PC-9 (cell line): ENCODE measurements at regions not wholly inside any gene's neighbourhood (a gene's known extent, or its start where the extent isn't known, plus 50 kb on each side); places are given as distances from the start of the nearest gene placed in this dataset.

ENCODE experiments used
- BruUV-seq: library from RNA; stranded (reverse); fragments of 400-500 nt; replicated peaks from 2 replicates; lab custom pipeline; 2021; lab: Mats Ljungman, UMichigan
- CTCF ChIA-PET: fragments of 300-600 bp; sonication (Branson Sonifier 250); formaldehyde crosslinking; loops from one replicate; lab custom pipeline; 2022; ENCODE audit warnings: antibody characterized with exemption; lab: Charles Lee
- POLR2A ChIA-PET: fragments of 300-600 bp; sonication (Branson Sonifier 250); formaldehyde crosslinking; loops from one replicate; lab custom pipeline; 2022; ENCODE audit warnings: antibody characterized with exemption; ENCODE audit not compliant: unreplicated experiment; lab: Charles Lee
- DNase-seq, 2 experiments: peaks; one replicate each; pipeline versions ENCODE4 v3.0.0 to v3.0.0-alpha.2; 2015 to 2022; ENCODE audit warnings: mixed read lengths in 1 of 2
- H2AFZ ChIP-seq: fragments of 200-600 bp; sonication (generic); 2 replicates; pipeline ENCODE4 v1.8.1; 2017; ENCODE audit warnings: antibody characterized with exemption
- H3F3A ChIP-seq: fragments of 200-600 bp; sonication (generic); 2 replicates; pipeline ENCODE4 v1.8.1; 2017; ENCODE audit warnings: antibody characterized with exemption, mild to moderate bottlenecking, low read depth; ENCODE audit not compliant: insufficient read depth
- H3K27ac ChIP-seq: fragments of 200-600 bp; sonication (generic); 2 replicates; pipeline ENCODE4 v1.6.1; 2016; ENCODE audit warnings: mixed run types
- H3K27me3 ChIP-seq: fragments of 200-600 bp; sonication (generic); 2 replicates; pipeline ENCODE4 v1.6.1; 2016; ENCODE audit warnings: low read depth, mixed run types; ENCODE audit not compliant: insufficient read depth
- H3K36me3 ChIP-seq: fragments of 200-600 bp; sonication (generic); 2 replicates; pipeline ENCODE4 v1.6.1; 2016; ENCODE audit warnings: low read depth, mixed run types
- H3K4me1 ChIP-seq: fragments of 200-600 bp; sonication (generic); replicated peaks from 2 replicates; pipeline ENCODE4 v1.6.1; 2016; ENCODE audit warnings: mixed run types; ENCODE audit not compliant: insufficient read depth
- H3K4me2 ChIP-seq: fragments of 200-600 bp; sonication (generic); 2 replicates; pipeline ENCODE4 v1.6.1; 2017; ENCODE audit warnings: mixed run types
- H3K4me3 ChIP-seq: fragments of 200-600 bp; sonication (generic); 2 replicates; pipeline ENCODE4 v1.6.1; 2016; ENCODE audit warnings: mixed run types
- H3K79me2 ChIP-seq: fragments of 200-600 bp; sonication (generic); 2 replicates; pipeline ENCODE4 v1.6.1; 2017; ENCODE audit warnings: low read depth, mixed run types
- H3K9me2 ChIP-seq: fragments of 200-600 bp; sonication (generic); 2 replicates; pipeline ENCODE4 v1.8.1; 2017; ENCODE audit warnings: mild to moderate bottlenecking; ENCODE audit not compliant: insufficient read depth
- H3K9me3 ChIP-seq: fragments of 200-600 bp; sonication (generic); 2 replicates; pipeline ENCODE4 v1.8.1; 2016; ENCODE audit warnings: low read depth; ENCODE audit not compliant: insufficient read depth
- H4K20me1 ChIP-seq: fragments of 200-600 bp; sonication (generic); 2 replicates; pipeline ENCODE4 v1.8.1; 2017; ENCODE audit not compliant: insufficient read depth
- EZH2 ChIP-seq: fragments of 200-600 bp; sonication (generic); IDR thresholded peaks from 2 replicates; pipeline ENCODE4 v1.8.0; 2017; ENCODE audit warnings: antibody characterized with exemption, low read depth
- intact Hi-C: fragments of 100-400 bp; cut with micrococcal nuclease; formaldehyde crosslinking; loops from one replicate; pipeline ENCODE4 v1.10.0; 2022; ENCODE audit not compliant: unreplicated experiment
- TF ChIP-seq, protein P1 (sequence below): fragments of 200-600 bp; sonication (generic); conservative IDR thresholded peaks from 2 replicates; pipeline ENCODE4 v1.6.1; 2017; ENCODE audit warnings: mixed run types, antibody characterized with exemption, mild to moderate bottlenecking, moderate library complexity

DNA sequence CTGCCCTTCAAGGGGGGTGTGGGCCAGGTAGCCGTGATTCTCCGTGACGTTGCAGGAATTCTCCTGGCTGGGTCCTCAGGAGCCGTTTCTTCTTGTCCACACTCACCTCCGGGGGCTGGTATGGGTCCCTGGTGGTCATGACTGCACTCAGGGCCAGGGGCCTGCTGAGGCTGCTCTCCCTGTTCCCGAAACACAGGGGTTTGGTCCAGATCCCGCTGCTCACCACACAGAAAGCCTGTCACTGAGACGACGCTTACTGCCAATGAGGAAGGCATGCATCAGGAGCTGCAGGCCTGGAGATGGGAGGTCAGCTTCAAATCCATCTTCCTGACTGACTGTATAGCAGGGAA, 160.7 kb downstream of the RTP5 start:
- Histone ChIP-seq H3K4me3 (no peak overlapping the region), H3K9me3 (no peaks in the 10 kb centered on the region), H3K27ac (no peak overlapping the region), H4K20me1 (no peaks in the 10 kb centered on the region), H3K36me3 (no peaks in the 10 kb centered on the region), H2AFZ (no peak overlapping the region), H3K9me2 (no peaks in the 10 kb centered on the region), H3K79me2 (no peaks in the 10 kb centered on the region), H3K4me2 (no peak overlapping the region), H3F3A (no peaks in the 10 kb centered on the region), H3K27me3 (peaks cover 100% of the 10 kb centered on the region), H3K4me1 (no peaks in the 10 kb centered on the region)
- intact Hi-C loops = no loop called here
- DNase-seq = no peak
- CTCF ChIA-PET = no interaction called here
- POLR2A ChIA-PET = no interaction called here
- TF ChIP-seq, protein P1, sequence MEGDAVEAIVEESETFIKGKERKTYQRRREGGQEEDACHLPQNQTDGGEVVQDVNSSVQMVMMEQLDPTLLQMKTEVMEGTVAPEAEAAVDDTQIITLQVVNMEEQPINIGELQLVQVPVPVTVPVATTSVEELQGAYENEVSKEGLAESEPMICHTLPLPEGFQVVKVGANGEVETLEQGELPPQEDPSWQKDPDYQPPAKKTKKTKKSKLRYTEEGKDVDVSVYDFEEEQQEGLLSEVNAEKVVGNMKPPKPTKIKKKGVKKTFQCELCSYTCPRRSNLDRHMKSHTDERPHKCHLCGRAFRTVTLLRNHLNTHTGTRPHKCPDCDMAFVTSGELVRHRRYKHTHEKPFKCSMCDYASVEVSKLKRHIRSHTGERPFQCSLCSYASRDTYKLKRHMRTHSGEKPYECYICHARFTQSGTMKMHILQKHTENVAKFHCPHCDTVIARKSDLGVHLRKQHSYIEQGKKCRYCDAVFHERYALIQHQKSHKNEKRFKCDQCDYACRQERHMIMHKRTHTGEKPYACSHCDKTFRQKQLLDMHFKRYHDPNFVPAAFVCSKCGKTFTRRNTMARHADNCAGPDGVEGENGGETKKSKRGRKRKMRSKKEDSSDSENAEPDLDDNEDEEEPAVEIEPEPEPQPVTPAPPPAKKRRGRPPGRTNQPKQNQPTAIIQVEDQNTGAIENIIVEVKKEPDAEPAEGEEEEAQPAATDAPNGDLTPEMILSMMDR = peak; percentile 43; the same call in 1 of the 2 replicates
- TF ChIP-seq EZH2 = no peak
- BruUV-seq = no TSS peak

GRCh38 chr2:242030858-242031257, 161.3 kb downstream of the RTP5 start:
- no peak for TF ChIP-seq EZH2
- TF ChIP-seq, protein P1 = no peak
- Histone ChIP-seq H3F3A (no peaks in the 10 kb centered on the region), H3K9me2 (no peaks in the 10 kb centered on the region), H3K4me2 (no peak overlapping the region), H3K9me3 (no peaks in the 10 kb centered on the region), H3K27me3 (peaks cover 100% of the 10 kb centered on the region), H3K27ac (no peak overlapping the region), H3K79me2 (no peaks in the 10 kb centered on the region), H3K4me3 (no peak overlapping the region), H2AFZ (no peak overlapping the region), H3K4me1 (no peaks in the 10 kb centered on the region), H3K36me3 (no peaks in the 10 kb centered on the region), H4K20me1 (no peaks in the 10 kb centered on the region)
- no peak for DNase-seq
- CTCF ChIA-PET = interaction anchor here (1.1 kb wide), 1 partner anchor 80 kb away, joined by 3 read pairs; no protein-coding TSS in a partner anchor
- no TSS peak for BruUV-seq
- POLR2A ChIA-PET = no interaction called here
- intact Hi-C loops = no loop called here

DNA sequence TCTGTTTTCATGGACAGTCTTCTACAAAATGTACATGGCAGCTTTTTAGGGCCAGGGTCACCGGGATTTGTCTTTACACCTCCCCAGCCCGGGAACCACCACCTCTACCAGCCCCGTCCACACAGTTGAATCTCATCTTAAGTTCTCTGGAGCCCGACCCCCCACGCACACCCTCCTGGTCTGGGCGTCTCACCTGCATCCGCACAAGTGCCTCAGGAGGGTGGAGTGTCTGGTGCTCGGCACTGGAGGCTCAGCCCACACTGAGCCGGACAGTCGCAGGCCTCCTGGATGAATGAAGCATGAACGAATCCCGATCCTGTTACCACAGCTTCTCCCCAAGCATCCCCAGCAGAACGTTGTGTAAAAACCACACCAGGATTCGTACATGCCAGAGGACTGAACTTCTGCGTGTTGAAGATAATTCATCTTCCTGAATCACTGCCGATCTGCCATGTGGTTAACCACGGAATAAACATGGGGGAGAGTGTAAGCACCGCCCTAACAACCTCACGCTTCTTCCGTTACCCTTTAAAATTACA, 162.0 kb downstream of the RTP5 start:
- no peak overlapping the region for H3K27ac ChIP-seq
- H3K27me3 ChIP-seq = peaks cover 100% of the 10 kb centered on the region
- no peaks in the 10 kb centered on the region for H3K9me3 ChIP-seq
- BruUV-seq = no TSS peak
- no peak overlapping the region for H2AFZ ChIP-seq
- H3K79me2 ChIP-seq = no peaks in the 10 kb centered on the region
- no peaks in the 10 kb centered on the region for H3K9me2 ChIP-seq
- no peak for TF ChIP-seq EZH2
- TF ChIP-seq, protein P1 = no peak
- POLR2A ChIA-PET = no interaction called here
- CTCF ChIA-PET = interaction anchor here (1.1 kb wide), 1 partner anchor 81 kb away, joined by 3 read pairs; no protein-coding TSS in a partner anchor
- peak in 1 of 2 experiments; percentile 21 for DNase-seq
- intact Hi-C loops = no loop called here
- 0 out of 2 replicates have a peak overlapping the region, but pooled peaks have one; percentile 17 for H3K4me2 ChIP-seq
- no peak overlapping the region for H3K4me3 ChIP-seq
- no peaks in the 10 kb centered on the region for H4K20me1 ChIP-seq
- H3K36me3 ChIP-seq = no peaks in the 10 kb centered on the region
- no peaks in the 10 kb centered on the region for H3F3A ChIP-seq
- H3K4me1 ChIP-seq = no peaks in the 10 kb centered on the region
